ENCODE measurements at regions not wholly inside any gene's neighbourhood (a gene's known extent, or its start where the extent isn't known, plus 50 kb on each side); places are given as distances from the start of the nearest gene placed in this dataset.
A peak's percentile ranks its signal among the peaks of the same experiment; 100 is the strongest.

- peak; percentile 74; the same call in 1 of the 2 replicates for TF ChIP-seq GATA2 (IDR thresholded peaks at IDR 0.05; ENCODE audit: low read depth, low read length)
- no peak; the same call in 1 of the 2 replicates for TF ChIP-seq GATA3 (IDR thresholded peaks at IDR 0.05; ENCODE audit: low read depth, low read length)
These were observed 110.0 kb upstream of the SLC35B3 start for GRCh38 chr6:8545336-8545735.

GRCh38 chr6:8543714-8544113 lies 108.4 kb upstream of the SLC35B3 start:
- TF ChIP-seq GATA3 (IDR thresholded peaks at IDR 0.05; ENCODE audit: low read depth, low read length) (peak; percentile 75), GATA2 (IDR thresholded peaks at IDR 0.05; ENCODE audit: low read depth, low read length) (peak; percentile 80)

DNA sequence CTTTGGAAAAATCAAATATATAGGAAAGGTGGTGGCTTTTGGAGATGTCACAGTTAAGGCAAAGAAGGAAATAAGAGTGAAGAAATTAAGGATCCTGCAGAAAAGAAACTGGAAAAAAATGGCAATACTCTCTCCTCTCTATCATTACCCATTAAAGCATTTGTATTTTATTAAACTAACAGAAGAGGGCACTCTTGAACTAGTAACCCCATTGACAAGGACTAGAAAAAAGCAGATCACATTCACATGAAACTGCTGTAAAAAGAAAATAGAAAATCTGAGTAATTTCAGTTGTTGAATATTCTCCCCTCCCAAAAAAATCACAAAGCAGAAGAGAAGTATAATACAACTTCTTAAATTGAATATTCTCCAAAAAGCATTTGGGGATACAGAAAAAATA lies 104.1 kb upstream of the SLC35B3 start:
- TF ChIP-seq GATA2 (IDR thresholded peaks at IDR 0.05; ENCODE audit: low read depth, low read length), result no peak
- no peak for TF ChIP-seq GATA3 (IDR thresholded peaks at IDR 0.05; ENCODE audit: low read depth, low read length)

DNA sequence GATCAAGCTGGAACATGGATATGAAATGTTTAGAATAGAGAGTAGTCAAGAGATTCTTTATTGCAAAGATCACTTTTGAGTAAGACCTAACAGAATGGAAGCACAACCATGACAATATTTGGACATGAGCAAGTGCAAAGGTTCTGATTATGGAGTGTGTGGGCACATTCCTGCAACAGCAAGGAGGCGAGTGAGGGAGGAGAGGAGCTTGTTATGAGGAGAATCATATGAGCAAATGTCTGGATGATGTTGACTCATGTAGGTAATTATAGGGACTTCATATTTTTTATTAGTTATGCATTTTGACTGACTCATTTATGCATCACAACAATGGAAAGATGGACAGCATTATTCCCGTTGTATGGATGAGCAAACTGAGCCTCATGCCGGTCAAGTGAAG lies 100.8 kb upstream of the SLC35B3 start:
- TF ChIP-seq GATA3 (IDR thresholded peaks at IDR 0.05; ENCODE audit: low read depth, low read length) (no peak), GATA2 (IDR thresholded peaks at IDR 0.05; ENCODE audit: low read depth, low read length) (no peak)

GRCh38 chr6:8535519-8535918 lies 100.2 kb upstream of the SLC35B3 start:
- TF ChIP-seq GATA2 (IDR thresholded peaks at IDR 0.05; ENCODE audit: low read depth, low read length) (no peak), GATA3 (IDR thresholded peaks at IDR 0.05; ENCODE audit: low read depth, low read length) (no peak)

DNA sequence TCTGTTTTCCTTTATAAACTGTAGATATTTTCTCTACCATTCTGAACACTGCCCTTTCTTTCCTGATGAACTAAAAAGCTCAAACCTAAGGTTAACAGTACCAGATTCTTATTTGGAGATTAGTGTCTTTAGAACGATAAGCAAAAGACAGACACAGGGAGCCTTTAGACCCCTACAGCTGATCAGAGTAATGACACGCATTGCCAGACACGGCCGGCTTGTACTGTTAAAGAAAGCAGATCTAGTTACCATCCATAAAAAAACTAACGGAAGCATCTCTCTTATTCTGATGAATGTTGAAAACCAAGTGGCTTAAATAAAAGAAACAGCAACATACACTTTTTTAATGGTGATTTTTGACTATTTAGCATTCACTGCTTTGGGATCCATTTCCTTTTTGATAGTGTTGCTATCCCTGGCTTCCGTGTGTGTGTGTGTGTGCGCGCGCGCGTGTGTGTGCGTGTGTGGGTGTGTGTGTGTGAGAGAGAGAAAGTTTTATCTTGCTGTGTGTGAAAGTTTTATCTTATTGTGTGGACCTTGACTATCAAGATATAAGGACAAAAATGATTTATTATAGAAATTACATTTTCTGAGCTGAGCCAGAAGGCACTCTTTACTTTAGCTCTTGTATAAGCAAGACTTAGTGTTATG lies 95.6 kb upstream of the SLC35B3 start:
- TF ChIP-seq GATA3 (IDR thresholded peaks at IDR 0.05; ENCODE audit: low read depth, low read length) (no peak), GATA2 (IDR thresholded peaks at IDR 0.05; ENCODE audit: low read depth, low read length) (no peak)

GRCh38 chr6:8529250-8529649 lies 93.9 kb upstream of the SLC35B3 start:
- no peak for TF ChIP-seq GATA3 (IDR thresholded peaks at IDR 0.05; ENCODE audit: low read depth, low read length)
- TF ChIP-seq GATA2 (IDR thresholded peaks at IDR 0.05; ENCODE audit: low read depth, low read length), result no peak

DNA sequence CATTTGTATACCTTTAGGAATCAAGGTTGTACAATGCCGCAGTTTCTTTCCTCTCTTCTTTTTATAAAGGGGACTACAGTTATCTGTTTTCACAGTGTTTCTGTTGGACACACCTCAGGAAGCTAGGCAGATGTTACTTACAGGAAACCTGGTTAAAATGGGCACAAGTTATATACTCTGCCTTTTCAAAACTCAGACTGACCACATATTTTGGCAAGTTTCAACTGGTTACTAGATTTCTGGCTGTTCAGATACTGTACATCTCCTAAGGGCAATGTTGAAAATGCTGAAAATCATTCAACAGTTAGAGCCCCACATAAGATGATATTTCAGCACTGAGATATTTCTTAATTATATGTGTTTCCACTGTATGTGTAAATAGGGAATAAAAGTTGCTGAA lies 92.5 kb upstream of the SLC35B3 start:
- no peak for TF ChIP-seq GATA2 (IDR thresholded peaks at IDR 0.05; ENCODE audit: low read depth, low read length)
- TF ChIP-seq GATA3 (IDR thresholded peaks at IDR 0.05; ENCODE audit: low read depth, low read length), result no peak

DNA sequence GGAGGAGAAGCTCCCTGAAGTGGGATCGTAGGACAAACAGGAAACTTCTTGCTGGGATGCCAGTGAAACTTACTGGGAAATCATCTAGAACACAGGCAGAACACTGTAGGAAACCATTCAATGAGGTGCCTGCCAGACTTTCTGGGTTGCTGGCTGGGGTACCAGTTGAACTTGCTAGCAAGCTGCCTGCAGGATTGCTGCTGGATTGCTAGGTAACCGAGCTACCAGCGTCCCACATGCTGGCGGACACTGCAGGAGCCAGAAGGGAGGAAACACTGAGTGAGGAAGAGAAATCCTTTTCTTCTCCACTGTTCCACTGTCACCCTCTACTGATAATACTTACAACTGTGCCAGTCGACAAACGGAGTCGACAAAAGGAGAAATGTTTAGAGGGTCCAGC lies 91.3 kb upstream of the SLC35B3 start:
- TF ChIP-seq GATA2 (IDR thresholded peaks at IDR 0.05; ENCODE audit: low read depth, low read length) (no peak), GATA3 (IDR thresholded peaks at IDR 0.05; ENCODE audit: low read depth, low read length) (no peak)

DNA sequence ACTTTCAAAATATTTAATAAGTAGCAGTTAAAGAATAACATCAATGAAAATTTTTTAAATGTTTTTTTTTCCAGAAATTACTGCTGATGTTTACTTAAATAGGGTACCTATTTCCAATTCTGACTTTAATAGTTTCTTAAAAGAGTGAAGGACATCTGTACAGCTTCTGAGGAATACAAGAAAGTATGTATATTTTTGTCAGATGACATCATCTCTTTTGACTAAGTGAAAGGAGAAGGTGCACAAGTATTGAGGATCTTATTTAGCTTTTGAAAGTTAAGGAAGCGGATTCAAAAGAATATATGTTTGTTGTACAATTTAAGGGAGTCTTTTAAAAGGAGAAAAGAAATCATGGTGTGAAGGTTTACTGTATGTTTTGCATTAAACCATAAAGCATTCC lies 90.0 kb upstream of the SLC35B3 start:
- TF ChIP-seq GATA3 (IDR thresholded peaks at IDR 0.05; ENCODE audit: low read depth, low read length) (no peak), GATA2 (IDR thresholded peaks at IDR 0.05; ENCODE audit: low read depth, low read length) (no peak)

DNA sequence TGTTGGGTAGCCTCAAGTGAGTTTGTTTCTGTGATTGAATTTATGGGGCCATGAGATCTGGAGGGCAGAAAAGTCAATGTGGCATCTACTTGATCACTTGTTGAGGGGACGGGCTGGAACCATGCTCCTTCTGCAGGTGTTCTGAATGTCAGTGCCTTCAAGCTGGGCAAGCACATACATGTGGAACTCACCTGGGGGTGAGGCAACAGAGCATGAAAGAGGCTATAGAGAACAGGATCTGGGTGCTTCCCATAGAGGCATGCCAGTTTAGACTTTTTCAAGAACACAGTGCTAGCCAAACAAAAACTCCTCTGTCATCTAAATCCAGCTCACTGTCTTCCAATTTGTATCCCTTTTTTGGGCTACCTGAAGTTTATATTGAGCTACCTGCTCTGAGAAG lies 77.8 kb upstream of the SLC35B3 start:
- no peak for TF ChIP-seq GATA3 (IDR thresholded peaks at IDR 0.05; ENCODE audit: low read depth, low read length)

GRCh38 chr6:8507286-8507685 lies 71.9 kb upstream of the SLC35B3 start:
- TF ChIP-seq GATA2 (IDR thresholded peaks at IDR 0.05; ENCODE audit: low read depth, low read length), result no peak
- TF ChIP-seq GATA3 (IDR thresholded peaks at IDR 0.05; ENCODE audit: low read depth, low read length), result no peak

DNA sequence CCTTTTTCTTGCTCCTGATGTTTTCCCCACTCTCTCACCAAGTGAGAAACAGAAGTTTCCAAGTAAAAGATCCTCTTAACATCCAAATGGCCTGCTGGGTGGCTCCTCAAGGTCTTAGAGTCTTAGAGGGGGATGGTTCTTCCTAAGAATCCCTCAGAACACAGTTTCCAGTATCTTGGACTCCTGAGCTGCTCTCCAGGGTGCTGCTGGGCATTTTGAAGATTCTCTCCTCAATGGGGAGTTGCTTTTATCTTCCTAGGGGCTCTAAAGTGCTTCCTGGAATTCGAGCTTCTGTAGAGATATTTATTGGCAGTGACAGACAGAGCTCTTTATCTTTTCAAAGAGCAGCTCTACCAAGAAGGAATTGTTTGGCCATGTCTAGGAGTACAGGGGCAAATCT lies 70.8 kb upstream of the SLC35B3 start:
- TF ChIP-seq GATA2 (IDR thresholded peaks at IDR 0.05; ENCODE audit: low read depth, low read length) (no peak), GATA3 (IDR thresholded peaks at IDR 0.05; ENCODE audit: low read depth, low read length) (no peak)

DNA sequence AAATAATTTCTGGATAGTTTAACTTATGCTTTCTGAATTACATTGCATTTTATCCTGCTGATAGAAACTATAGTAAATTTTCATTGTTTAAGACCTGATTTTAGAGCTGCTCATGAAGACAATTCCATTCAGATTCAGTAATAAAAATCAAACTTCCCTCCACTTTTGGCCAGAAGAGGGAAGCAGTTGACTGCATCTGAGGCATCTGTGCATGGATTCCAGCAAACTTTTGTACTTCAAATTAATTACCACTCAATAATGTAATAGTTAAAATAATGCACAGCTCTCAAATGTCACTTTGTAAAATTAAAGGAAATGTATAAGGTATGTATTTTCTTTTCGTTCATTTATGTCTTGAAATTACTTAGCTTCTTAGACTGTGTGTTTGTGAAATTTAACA lies 64.2 kb upstream of the SLC35B3 start:
- TF ChIP-seq GATA3 (IDR thresholded peaks at IDR 0.05; ENCODE audit: low read depth, low read length) (no peak), GATA2 (IDR thresholded peaks at IDR 0.05; ENCODE audit: low read depth, low read length) (no peak)

DNA sequence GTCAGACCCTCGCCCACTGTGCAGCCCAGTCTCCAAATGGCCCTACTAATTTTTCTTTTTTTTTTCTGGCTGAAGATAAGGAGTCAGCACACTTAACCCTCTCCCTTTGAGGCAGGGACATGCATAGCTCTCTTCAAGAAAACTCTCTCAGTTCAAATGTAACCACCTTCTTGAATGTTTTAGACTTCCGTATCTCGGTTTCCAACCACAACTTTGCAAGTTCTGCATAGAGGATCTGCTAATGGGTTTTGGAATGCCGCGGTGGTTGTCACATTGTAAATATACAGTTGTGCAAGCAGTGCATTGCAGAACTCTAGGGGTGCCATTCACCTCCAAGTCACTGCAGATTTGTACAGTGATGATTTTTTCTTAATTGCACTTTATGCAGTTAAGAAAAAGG lies 59.4 kb upstream of the SLC35B3 start:
- TF ChIP-seq GATA2 (IDR thresholded peaks at IDR 0.05; ENCODE audit: low read depth, low read length) (no peak), GATA3 (IDR thresholded peaks at IDR 0.05; ENCODE audit: low read depth, low read length) (no peak)

All from SH-SY5Y (cell line).